ENCODE measurements at regions not wholly inside any gene's neighbourhood (a gene's known extent, or its start where the extent isn't known, plus 50 kb on each side); places are given as distances from the start of the nearest gene placed in this dataset.

GRCh38 chr9:27784847-27785713 lies 211.8 kb upstream of the C9orf72 start:
- no peaks in the 10 kb centered on the region for H3F3A ChIP-seq (ENCODE audit: insufficient read depth, low read length)
- no peak for TF ChIP-seq EZH2phosphoT487 (IDR thresholded peaks at IDR 0.05; ENCODE audit: low read length)
- TF ChIP-seq EZH2 (optimal IDR thresholded peaks at IDR 0.05; ENCODE audit: low read depth, low read length): no peak
- TF ChIP-seq CTCF (IDR thresholded peaks at IDR 0.05; ENCODE audit: low read length): no peak
- no peak for DNase-seq
- no peaks in the 10 kb centered on the region for H3K36me3 ChIP-seq (replicated peaks; ENCODE audit: insufficient read depth, low read length)
- H3K9me3 ChIP-seq (replicated peaks; ENCODE audit: insufficient read depth, low read length): no peaks in the 10 kb centered on the region
- H3K9me2 ChIP-seq (replicated peaks; ENCODE audit: insufficient read depth, low read length): no peaks in the 10 kb centered on the region
- no peak overlapping the region for H3K9ac ChIP-seq (ENCODE audit: low read length)
- H4K20me1 ChIP-seq (ENCODE audit: insufficient read depth, low read length): no peaks in the 10 kb centered on the region
- H3K27ac ChIP-seq (ENCODE audit: low read length): no peak overlapping the region
- no peaks in the 10 kb centered on the region for H3K79me2 ChIP-seq (ENCODE audit: low read length)
- no peaks in the 10 kb centered on the region for H3K4me1 ChIP-seq (ENCODE audit: low read length)
- H3K27me3 ChIP-seq (replicated peaks; ENCODE audit: insufficient read depth, low read length): no peaks in the 10 kb centered on the region
- no peak overlapping the region for H3K4me2 ChIP-seq (ENCODE audit: low read depth, low read length)
- H3K4me3 ChIP-seq (ENCODE audit: low read length): no peak overlapping the region
- no peak overlapping the region for H2AFZ ChIP-seq (ENCODE audit: low read length)

- no peak for DNase-seq
- H3K4me2 ChIP-seq (ENCODE audit: low read depth, low read length): no peak overlapping the region
- no peak for TF ChIP-seq EZH2phosphoT487 (IDR thresholded peaks at IDR 0.05; ENCODE audit: low read length)
- no peak for TF ChIP-seq CTCF (IDR thresholded peaks at IDR 0.05; ENCODE audit: low read length)
- no peak for TF ChIP-seq EZH2 (optimal IDR thresholded peaks at IDR 0.05; ENCODE audit: low read depth, low read length)
- H3K9me2 ChIP-seq (replicated peaks; ENCODE audit: insufficient read depth, low read length): no peaks in the 10 kb centered on the region
- H3K9me3 ChIP-seq (replicated peaks; ENCODE audit: insufficient read depth, low read length): no peaks in the 10 kb centered on the region
- no peaks in the 10 kb centered on the region for H3K27me3 ChIP-seq (replicated peaks; ENCODE audit: insufficient read depth, low read length)
- H3K9ac ChIP-seq (ENCODE audit: low read length): no peak overlapping the region
- no peaks in the 10 kb centered on the region for H3K4me1 ChIP-seq (ENCODE audit: low read length)
- no peak overlapping the region for H3K27ac ChIP-seq (ENCODE audit: low read length)
- no peak overlapping the region for H2AFZ ChIP-seq (ENCODE audit: low read length)
- no peaks in the 10 kb centered on the region for H4K20me1 ChIP-seq (ENCODE audit: insufficient read depth, low read length)
- no peaks in the 10 kb centered on the region for H3K36me3 ChIP-seq (replicated peaks; ENCODE audit: insufficient read depth, low read length)
- no peaks in the 10 kb centered on the region for H3K79me2 ChIP-seq (ENCODE audit: low read length)
- H3K4me3 ChIP-seq (ENCODE audit: low read length): no peak overlapping the region
- no peaks in the 10 kb centered on the region for H3F3A ChIP-seq (ENCODE audit: insufficient read depth, low read length)
These were observed 212.4 kb upstream of the C9orf72 start for GRCh38 chr9:27785714-27786100.

- H2AFZ ChIP-seq (ENCODE audit: low read length): no peak overlapping the region
- no peaks in the 10 kb centered on the region for H3K9me2 ChIP-seq (replicated peaks; ENCODE audit: insufficient read depth, low read length)
- no peak overlapping the region for H3K4me2 ChIP-seq (ENCODE audit: low read depth, low read length)
- H3K79me2 ChIP-seq (ENCODE audit: low read length): no peaks in the 10 kb centered on the region
- H3K4me1 ChIP-seq (ENCODE audit: low read length): no peaks in the 10 kb centered on the region
- 0 out of 2 replicates have a peak, but pooled peaks have one; percentile 13 for TF ChIP-seq CTCF (IDR thresholded peaks at IDR 0.05; ENCODE audit: low read length)
- TF ChIP-seq EZH2phosphoT487 (IDR thresholded peaks at IDR 0.05; ENCODE audit: low read length): no peak
- TF ChIP-seq EZH2 (optimal IDR thresholded peaks at IDR 0.05; ENCODE audit: low read depth, low read length): no peak
- H3K27me3 ChIP-seq (replicated peaks; ENCODE audit: insufficient read depth, low read length): no peaks in the 10 kb centered on the region
- no peak overlapping the region for H3K27ac ChIP-seq (ENCODE audit: low read length)
- H3K4me3 ChIP-seq (ENCODE audit: low read length): no peak overlapping the region
- no peak for DNase-seq
- no peaks in the 10 kb centered on the region for H3K9me3 ChIP-seq (replicated peaks; ENCODE audit: insufficient read depth, low read length)
- no peaks in the 10 kb centered on the region for H3K36me3 ChIP-seq (replicated peaks; ENCODE audit: insufficient read depth, low read length)
- H3F3A ChIP-seq (ENCODE audit: insufficient read depth, low read length): no peaks in the 10 kb centered on the region
- H4K20me1 ChIP-seq (ENCODE audit: insufficient read depth, low read length): no peaks in the 10 kb centered on the region
- H3K9ac ChIP-seq (ENCODE audit: low read length): no peak overlapping the region
These were observed 214.6 kb upstream of the C9orf72 start for GRCh38 chr9:27787891-27788290.
